OCI-LY1 (cell line): ENCODE measurements at regions not wholly inside any gene's neighbourhood (a gene's known extent, or its start where the extent isn't known, plus 50 kb on each side); places are given as distances from the start of the nearest gene placed in this dataset.

Experiments used
- EZH2 ChIP-seq: fragments of 200-600 bp; sonication (generic), shearing (Covaris generic); IDR thresholded peaks from 2 replicates; pipeline ENCODE4 v1.8.0; 2017; ENCODE audit warnings: borderline replicate concordance, mixed run types, mild to moderate bottlenecking, antibody characterized with exemption, low read length, moderate library complexity, mixed read lengths
- TF ChIP-seq, protein P1 (sequence below): fragments of 200-600 bp; sonication (generic), shearing (Covaris generic); IDR thresholded peaks from 2 replicates; pipeline ENCODE4 v1.5.1; 2017; ENCODE audit warnings: mild to moderate bottlenecking, antibody characterized with exemption, low read length, moderate library complexity, mixed read lengths

DNA sequence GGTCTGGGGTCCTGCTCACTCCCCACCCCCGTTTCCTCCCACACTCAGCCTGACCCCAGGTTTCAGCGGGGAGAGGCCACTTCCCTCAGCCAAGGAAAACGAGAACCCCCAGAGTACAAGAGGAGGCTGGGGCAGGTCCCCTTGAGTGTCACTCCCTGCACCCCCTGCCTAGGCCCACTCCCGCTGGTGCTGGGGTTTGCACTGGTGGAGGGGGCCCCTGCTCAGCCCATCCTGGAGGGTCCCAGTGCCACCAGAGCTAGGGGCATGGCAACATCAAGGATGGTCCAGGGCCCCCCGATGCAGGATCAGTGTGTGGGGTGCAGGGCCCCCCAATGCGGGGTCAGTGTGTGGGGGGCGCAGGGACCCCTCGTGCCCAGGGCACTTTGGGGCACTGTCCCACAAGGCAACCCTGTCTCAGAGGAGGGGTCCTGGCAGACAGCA lies 70.5 kb upstream of the KCTD7 start:
- TF ChIP-seq, protein P1, sequence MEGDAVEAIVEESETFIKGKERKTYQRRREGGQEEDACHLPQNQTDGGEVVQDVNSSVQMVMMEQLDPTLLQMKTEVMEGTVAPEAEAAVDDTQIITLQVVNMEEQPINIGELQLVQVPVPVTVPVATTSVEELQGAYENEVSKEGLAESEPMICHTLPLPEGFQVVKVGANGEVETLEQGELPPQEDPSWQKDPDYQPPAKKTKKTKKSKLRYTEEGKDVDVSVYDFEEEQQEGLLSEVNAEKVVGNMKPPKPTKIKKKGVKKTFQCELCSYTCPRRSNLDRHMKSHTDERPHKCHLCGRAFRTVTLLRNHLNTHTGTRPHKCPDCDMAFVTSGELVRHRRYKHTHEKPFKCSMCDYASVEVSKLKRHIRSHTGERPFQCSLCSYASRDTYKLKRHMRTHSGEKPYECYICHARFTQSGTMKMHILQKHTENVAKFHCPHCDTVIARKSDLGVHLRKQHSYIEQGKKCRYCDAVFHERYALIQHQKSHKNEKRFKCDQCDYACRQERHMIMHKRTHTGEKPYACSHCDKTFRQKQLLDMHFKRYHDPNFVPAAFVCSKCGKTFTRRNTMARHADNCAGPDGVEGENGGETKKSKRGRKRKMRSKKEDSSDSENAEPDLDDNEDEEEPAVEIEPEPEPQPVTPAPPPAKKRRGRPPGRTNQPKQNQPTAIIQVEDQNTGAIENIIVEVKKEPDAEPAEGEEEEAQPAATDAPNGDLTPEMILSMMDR: no peak
- TF ChIP-seq EZH2: no peak
